HG02763 (cell line): ENCODE measurements at regions not wholly inside any gene's neighbourhood (a gene's known extent, or its start where the extent isn't known, plus 50 kb on each side); places are given as distances from the start of the nearest gene placed in this dataset.

ENCODE experiments used
- ATAC-seq: cut with Tn5 transposase; IDR thresholded peaks from one replicate; pipeline ENCODE4 v1.9.1; 2021; ENCODE audit warnings: mild to moderate bottlenecking, moderate library complexity; ENCODE audit not compliant: unreplicated experiment

GRCh38 chr9:18423791-18424531 lies 50.0 kb upstream of the ADAMTSL1 start:
- ATAC-seq, result no peak
